HG03159 (cell line): ENCODE measurements at regions not wholly inside any gene's neighbourhood (a gene's known extent, or its start where the extent isn't known, plus 50 kb on each side); places are given as distances from the start of the nearest gene placed in this dataset.

Source experiments
- ATAC-seq: cut with Tn5 transposase; IDR thresholded peaks from one replicate; pipeline ENCODE4 v1.9.1; 2021; ENCODE audit warnings: mild to moderate bottlenecking, moderate library complexity; ENCODE audit not compliant: unreplicated experiment

DNA sequence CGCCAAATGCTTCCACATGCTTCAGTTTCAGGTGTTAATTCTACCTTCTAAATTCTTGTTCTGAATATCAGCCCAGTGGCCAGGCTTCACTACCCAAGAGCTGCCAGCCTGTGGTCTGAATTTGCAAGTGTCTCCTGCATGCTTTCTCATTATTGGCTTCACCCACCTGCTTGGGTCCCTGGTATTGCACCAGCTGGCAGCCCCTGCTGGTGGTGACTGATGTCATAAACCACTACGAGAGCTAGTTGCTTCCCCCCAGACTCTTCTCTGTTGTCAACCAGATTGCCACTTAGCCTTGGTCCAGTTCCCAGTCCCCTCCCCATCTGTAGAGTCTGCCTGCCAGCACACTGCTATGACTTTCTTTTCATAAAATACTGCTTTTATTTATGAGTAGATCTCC lies 197.7 kb upstream of the DUSP10 start:
- ATAC-seq, result peak; percentile 89

DNA sequence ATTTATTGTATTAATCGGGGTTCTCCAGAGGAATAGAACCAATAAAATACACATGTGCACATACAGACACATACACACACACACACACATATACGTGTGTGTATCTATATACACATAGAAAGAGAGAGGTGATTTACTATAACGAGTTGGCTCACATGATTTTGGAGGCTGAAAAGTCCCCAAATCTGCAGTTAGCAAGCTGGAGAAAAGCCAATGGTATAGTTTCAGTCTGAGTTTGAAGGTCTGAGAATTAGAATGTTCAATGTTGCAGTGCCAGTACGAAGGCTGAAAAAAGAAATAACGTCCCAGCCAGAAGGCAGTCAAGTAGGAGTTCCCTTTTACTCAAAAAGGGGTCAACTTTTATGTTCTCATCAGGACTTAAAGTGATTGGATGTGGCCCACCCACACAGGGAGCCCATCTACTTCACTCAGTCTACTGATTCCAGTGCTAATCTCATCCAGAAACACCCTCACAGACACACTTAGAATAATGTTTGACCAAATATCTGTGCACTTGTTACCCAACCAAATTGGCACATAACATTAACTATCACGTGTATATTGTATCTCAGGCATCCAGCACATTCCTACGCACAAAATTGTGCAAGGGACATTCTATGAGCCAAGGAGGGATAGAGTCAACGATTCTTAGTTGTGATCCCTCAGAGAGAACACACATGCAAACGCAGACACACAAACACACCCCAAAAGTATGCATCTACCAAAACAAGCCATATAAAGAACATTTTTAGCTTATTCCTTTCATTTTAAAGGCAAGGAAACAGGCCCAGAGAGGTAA lies 195.5 kb upstream of the DUSP10 start:
- ATAC-seq, result no peak

DNA sequence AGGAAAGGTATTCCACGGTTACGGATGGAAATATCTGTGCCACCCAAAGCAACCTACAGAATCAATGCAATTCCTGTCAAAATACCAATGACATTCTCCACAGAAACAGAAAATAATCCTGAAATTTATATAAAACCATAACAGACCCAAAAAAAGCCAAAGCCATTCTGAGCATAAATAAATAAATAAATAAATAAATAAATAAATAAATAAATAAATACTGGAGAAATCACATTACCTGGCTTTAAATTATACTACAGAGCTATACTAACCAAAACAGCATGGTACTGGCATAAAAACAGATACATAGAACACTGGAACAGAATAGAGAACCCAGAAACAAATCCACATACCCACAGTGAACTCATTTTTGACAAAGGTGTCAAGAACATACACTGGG lies 191.9 kb upstream of the DUSP10 start:
- no peak for ATAC-seq

DNA sequence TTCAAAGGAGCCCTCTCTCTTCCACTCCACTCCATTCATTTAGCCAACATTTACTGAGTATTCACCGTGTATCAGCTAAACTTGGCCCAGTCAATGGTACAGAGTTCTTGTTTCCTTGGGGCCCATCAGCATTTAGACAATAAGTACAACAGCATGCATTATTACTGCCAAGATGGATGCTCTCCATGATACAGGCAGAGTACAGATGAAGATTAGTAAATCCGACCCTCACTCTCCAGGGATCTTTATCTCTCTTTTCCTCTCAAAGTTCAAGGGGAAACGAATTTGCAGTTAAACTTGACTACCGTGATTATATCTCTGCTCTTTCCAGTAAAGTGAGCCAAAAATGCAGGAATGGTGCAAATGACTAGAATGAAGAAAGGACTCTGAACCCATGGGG lies 184.6 kb upstream of the DUSP10 start:
- ATAC-seq, result no peak

DNA sequence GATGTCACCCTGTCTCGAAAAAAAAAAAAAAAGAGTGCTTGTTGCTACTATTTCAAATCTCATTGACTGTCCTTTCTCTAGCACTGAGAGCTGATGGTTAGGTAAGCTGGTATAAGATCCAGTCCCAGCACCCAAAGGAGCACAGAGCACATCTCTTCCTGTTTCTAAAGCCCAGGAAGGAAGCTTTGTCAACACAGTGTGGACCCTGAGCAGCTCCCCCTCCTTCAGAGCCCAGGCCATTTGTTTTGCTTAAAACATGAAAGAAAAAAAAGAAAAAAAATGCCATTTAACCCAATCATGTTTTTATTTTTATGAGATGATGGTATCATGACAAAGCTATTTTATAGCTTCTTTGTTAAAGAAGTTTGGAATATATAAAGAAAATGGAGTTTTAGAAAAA lies 184.1 kb upstream of the DUSP10 start:
- no peak for ATAC-seq

DNA sequence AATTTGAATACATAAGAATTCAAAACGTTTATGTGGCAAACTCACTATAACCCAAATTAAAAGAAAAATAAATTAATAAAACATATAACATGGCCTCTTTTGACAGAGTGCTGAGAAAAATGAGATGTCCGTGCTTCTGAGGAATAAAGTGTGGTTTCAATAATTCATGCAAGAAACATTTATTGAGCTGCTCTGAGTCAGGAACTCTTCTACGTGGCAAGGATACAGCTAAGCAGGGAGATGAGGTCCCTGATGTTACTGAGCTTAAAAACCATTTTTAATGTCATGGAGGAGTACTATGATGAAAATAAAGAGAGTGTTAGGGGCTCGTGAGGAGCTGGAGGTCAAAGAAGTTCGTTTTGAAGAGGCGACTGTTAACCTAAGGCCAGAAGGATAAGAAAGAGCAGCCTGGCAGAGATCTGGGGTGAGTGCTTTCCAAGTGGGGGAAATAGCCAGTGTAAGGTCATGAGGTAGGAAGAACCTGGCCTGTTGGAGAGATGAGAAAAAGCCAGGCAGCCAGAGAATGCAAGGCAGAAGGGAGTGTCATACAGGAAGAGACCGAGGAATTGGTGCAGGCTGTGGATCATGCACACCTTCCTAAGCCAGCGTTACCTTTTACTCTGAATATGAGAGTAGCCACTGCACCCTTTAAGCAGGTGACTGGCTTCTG lies 182.2 kb upstream of the DUSP10 start:
- no peak for ATAC-seq

DNA sequence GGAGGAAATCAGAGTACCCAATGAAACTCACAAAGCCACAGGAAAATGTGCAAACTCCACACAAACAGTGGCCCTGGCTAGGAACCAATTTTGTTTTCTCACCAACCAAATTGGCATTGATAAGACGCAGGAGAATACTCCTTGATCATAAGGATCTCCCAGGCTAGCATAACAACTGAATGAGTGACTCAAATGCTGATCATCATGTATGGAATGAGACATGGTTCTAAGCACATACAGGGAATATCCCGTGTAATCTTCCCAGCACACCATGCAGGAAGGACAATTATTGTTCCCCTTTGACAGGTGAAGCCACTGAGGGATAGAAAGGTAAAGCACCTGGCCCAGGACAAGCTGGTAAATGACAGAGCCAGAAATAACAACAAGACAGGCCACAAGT lies 180.0 kb upstream of the DUSP10 start:
- no peak for ATAC-seq

DNA sequence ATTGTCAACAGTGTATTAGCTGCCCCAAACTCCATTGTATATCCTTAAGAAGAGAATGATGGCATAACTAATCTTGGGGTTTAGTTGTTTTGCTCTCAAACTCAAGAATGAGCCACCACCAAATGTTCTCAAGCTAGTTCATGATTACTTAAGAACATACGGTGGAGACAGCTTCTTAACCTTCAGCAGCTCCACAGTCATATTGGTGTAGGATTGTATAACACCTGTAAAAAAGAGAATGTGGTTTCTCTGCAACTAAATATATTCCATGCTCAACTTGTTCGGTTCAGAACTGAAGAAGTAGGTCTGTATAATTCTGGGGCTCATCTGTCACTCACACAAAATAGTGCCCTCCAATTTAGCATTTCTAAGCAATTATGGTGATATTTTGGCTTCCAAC lies 177.9 kb upstream of the DUSP10 start:
- no peak for ATAC-seq

DNA sequence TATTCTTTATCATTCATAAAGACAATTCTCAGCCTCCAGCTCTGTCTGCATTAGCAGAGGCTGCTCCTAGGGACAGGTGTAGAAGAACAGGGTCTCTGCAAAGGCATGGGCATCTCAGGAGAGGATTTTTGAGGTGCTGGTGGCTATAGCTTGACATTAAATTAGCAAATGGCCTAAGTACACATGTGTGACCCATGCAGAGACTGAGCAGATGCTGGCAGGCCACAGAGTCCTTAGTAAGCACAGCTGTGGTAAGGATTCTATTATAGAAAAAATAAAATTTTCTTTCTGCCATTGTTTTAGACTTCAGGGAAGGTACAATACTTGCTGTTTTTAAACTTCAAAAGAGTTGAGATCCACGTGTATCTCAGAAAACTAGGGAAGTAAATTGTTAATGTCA lies 177.5 kb upstream of the DUSP10 start:
- ATAC-seq, result no peak

DNA sequence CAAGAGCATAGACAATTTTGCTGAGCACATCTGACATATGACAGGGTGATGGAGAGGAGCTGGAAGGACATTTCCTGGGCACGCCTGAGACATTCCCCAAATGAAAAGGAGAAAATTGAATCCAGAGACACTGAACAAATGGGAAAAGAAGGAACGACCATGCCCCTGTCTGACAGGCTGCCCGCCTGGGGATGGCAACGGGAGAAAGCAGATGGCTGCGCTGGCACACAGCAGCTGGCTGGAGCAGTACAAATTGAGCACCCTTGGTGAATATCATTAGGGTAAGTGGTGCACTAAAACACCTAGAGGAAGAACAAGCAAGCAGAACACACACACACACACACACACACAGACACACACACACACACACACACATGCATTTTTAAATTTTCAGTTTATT lies 174.3 kb upstream of the DUSP10 start:
- ATAC-seq, result no peak

DNA sequence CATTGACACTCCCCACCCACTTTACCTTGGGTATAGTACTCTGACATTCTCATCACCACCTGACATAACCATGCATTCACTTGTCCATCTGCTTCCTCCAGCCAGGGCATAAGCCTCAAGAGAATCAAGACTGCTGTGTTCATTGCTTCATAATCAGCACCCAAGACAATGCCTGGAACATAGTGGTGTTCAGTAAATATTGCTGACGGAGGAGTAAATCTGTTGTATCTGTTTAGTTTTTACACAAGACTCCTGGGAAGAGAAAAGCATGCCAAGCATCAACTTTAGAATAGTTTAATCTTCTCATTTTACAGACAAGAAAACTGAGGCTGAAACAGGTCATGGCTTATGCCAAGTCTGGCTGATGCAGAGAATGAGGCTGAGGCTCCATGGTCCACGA lies 173.9 kb upstream of the DUSP10 start:
- ATAC-seq, result no peak

DNA sequence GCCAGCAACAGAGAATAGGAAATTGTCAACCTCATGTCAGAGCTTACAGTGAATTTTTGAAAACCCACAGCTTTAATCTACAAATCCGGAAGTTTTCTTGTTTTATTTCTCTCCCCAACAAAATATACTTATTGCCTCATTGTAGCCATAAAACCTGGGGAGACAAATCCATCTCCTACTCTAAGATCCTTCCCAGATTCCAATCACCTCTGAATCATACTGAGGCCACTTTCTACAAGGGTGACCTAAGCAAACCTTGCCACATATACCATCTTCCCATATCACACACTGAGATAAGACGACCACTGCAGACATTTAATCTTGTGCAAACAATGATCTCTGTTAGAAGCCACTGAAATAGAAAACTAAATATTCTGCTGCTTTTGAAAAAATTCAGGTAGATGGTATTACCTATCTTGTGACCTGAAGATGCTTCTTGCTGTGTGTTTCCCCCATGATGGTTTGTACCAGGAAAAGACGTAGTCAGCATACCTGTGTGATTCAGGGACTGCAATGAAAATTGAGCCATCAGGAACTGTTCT lies 171.5 kb upstream of the DUSP10 start:
- no peak for ATAC-seq

DNA sequence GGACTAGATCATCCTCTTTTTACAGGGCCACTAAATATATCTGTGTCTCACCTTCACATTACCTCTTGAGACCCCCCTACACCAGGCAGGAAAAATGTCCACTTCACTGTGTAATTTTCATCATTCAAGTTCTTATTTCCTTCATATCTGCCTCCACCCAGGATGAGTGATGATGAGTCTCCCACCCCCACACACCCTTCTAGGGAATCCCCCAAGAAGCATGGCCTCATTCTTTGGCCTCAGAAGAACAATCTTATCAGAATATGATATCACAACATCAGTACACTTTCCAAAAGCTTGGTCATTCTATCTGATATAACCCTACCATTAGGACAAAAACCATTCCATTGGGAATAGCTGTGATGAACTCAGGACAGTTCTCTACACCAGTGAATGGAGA lies 170.3 kb upstream of the DUSP10 start:
- no peak for ATAC-seq

DNA sequence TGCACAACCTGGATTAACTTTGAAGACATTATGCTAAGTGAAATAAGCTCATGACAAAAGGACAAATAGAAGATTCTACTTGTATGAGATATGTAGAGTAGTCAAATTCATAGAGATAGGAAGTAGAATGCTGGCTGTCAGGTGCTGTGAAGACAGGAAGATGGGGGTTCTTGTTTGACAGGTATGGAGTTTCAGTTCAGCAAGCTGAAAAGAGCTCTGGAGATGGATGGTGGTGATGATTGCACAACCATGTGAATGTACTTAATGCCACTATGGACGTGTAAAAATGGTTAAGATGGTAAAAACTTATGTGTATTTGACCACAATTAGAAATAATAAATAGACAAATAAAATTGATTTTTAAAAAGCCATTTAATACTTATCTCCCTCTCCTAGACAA lies 169.8 kb upstream of the DUSP10 start:
- peak; percentile 67 for ATAC-seq

DNA sequence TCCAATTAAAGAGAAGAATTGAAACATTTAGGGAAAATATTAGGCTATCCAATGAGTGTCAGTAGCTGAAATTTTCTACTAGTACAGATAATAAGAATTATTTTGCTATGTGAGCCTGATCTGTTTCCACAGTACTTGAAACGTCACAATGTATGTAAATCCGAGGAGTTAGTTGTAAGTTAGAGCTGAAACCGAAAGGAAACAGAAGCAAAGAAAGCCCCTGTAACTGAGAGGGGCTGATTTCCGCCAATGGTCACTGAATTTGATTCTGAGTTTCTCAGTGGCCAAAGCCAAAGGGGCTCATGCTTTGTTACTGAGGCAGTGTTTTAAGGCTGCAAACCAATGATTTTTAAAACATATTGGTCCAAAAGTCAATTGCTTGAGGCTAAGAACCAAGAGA lies 168.3 kb upstream of the DUSP10 start:
- ATAC-seq, result peak; percentile 52

DNA sequence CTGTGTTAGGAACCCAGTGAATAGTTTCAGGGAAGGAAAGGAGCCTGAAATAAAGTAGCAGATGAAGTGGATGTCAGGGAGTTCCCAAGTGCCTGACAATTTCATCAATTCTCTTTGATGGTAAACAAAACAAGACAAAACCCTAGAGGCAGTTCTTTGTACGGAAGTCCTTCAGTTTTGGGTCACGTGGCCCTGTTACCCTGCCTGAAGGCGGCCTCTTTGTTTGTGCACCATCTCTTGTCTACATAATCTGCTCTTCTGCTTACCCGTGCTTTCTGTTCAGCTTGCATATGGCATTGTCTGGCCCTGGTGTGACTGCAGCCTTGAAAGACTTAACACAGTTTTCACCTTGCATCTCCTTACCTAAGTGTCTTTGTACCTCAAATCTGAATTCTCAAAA lies 166.7 kb upstream of the DUSP10 start:
- ATAC-seq, result no peak

DNA sequence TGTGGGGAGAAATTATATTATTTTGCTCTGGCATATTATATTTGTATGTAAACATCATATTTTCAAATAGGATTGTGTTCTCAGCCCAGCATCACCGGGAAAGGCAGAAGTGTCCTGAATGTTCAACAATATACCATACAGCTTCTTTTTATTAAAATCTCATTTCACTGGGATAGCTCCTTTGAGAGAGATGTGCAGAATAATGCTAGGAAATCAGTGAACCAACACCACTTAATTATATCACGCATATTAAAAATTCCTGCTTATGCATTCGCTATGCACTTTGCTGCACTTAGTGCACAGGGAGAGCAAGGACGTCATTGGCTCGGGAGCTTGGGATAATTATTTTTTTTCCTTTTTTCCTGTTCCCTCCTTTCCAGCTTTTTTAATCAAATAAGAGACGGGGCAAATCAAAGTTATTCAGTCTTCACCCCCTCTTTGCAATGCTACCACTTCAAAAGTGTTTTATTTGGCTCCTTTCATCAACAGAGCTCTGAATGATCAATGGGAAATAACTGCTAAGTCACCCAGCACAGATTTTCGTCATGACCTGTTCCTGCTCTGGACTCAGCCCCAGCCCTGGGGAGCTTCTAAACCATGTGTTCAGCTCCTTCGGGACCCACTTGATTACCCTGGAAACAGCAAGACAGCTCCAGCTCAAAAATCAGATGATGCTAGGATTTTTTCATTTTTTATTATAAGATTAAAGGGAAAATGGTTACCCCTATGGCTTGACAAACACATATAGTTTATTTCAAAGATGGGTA lies 165.5 kb upstream of the DUSP10 start:
- no peak for ATAC-seq

DNA sequence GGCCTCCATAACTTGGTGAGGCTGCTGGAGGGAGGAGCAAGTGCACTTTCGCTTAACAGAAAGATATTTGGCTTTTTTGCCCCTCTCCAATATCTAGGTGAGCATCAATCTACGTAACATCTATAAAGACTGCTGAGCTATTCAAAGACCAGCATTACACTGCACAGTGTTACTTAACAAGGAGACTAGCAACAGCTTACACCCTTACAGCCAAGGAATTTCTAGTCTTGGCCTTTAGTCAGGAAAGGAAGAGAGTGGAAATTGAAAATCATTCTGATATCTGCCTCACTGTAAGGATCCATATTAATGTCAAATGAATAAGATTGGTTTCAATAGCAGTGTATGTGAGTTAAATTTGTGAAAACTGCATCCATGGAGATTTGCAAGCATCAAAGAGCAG lies 163.9 kb upstream of the DUSP10 start:
- no peak for ATAC-seq

DNA sequence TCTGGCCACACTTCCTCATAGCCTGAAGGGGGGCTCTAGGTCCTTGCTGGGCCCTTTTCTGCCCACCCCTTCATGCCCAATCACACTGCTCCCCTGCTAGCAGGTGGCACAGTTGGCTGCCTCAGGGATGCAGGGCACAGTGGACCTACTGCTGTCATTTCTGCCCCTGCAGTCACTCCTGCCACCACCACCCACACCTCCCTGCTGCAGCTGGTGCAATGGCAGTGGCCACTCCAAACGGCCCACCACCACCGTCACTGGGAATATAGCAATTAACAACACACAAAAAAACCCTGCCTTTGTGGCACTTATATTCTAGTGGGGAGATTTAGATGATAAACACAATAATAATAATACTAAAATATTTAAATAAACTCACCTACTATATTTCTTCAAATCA lies 162.4 kb upstream of the DUSP10 start:
- no peak for ATAC-seq

DNA sequence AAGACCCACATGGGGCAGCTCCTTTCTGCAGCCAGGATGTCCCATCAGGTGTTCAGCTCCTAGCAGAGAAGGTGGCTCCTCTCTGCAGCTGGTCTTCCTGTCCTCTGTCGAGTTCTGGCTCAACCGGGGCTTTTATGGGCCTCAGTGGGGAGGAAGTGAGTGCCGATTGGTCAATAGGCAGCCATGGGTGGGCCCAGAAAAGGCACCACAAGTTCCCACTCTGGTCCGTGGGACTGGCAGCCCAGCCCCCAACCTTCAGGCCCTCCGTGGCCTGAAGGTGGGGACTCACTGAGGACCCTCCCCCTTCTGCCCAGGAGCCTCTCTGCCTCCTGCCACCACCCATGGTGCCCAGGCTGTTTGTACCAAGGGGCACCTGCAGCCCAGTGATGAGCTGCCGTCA lies 161.7 kb upstream of the DUSP10 start:
- no peak for ATAC-seq

DNA sequence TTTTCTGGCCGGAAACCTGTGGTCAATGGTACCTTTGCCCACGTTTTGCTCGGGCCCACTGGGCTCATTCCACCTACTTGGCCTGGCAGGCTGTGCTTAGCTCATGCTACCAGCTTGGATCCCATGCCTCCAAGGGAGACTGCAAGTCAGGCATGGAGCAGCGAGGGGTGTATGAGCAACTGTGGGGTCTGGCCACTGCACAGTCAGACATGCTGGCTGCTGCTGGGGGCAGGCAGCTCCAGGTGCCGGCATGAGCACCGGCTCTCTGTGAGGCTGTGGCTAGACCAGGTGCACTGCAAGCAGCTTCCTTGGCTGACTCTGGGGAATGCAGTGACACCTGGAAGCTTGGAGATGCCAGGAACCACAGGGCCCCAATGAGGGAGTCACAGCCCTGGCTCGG lies 161.1 kb upstream of the DUSP10 start:
- ATAC-seq, result no peak

DNA sequence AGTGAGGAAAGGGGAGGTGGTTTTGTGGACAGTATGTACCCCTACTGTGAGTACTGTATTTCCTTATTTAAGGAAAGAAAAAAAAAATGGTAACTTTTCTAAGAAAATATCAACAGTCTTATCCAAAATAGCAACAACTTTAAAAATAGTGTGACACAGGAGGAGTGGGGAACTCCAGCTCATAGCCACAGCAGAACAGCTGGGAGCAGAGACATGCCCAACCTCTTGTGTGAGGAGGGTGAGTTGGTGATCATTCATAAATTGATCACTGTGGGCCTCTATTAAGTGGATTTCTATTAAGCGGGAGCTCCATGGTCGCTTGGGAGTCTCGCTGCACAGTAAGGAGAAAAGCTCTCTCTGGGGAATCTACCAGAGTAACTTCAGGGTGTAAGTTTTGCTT lies 158.8 kb upstream of the DUSP10 start:
- ATAC-seq, result no peak
